Heart right ventricle (tissue), 16 donors: ENCODE measurements at regions not wholly inside any gene's neighbourhood (a gene's known extent, or its start where the extent isn't known, plus 50 kb on each side); places are given as distances from the start of the nearest gene placed in this dataset.
"Not testable (repeated sequence)": the region's sequence is repeated elsewhere in the genome, so short reads cannot be mapped to it uniquely, and the experiment has no call there.

ENCODE experiments used
- ATAC-seq, 8 donors: fragments of 200-7000 bp; cut with Tn5 transposase; one replicate each; pipeline ENCODE4 v1.9.1; 2020; ENCODE audit warnings: mild to moderate bottlenecking in 8 of 8, moderate library complexity in 8 of 8, moderate number of reproducible peaks in 1 of 8
- DNase-seq, 2 donors: peaks; one replicate each; pipeline ENCODE4 v3.0.0-alpha.2; 2020
- H3K27ac ChIP-seq, 10 donors: fragments of 200-600 bp; sonication (generic) in 2 of 10; one replicate each; pipeline versions ENCODE4 v1.5.0 to v1.8.0; 2020 to 2022; ENCODE audit warnings: mild to moderate bottlenecking in 3 of 10
- H3K27me3 ChIP-seq, 7 donors: fragments of 200-600 bp; one replicate each; pipeline ENCODE4 v1.8.0; 2021 to 2022; ENCODE audit warnings: mild to moderate bottlenecking in 2 of 7
- H3K36me3 ChIP-seq, 9 donors: fragments of 200-600 bp; sonication (generic) in 1 of 9; one replicate each; pipeline versions ENCODE4 v1.5.0 to v1.8.0; 2020 to 2022; ENCODE audit warnings: mild to moderate bottlenecking in 2 of 9
- H3K4me1 ChIP-seq, 9 donors: fragments of 200-600 bp; sonication (generic) in 1 of 9; one replicate each; pipeline versions ENCODE4 v1.5.0 to v1.8.0; 2020 to 2022; ENCODE audit warnings: mild to moderate bottlenecking in 4 of 9
- H3K4me3 ChIP-seq, 10 donors: fragments of 200-600 bp; sonication (generic) in 2 of 10; one replicate each; pipeline versions ENCODE4 v1.5.0 to v1.8.0; 2020 to 2022; ENCODE audit warnings: mild to moderate bottlenecking in 7 of 10, moderate library complexity in 2 of 10
- H3K9me3 ChIP-seq, 11 donors: fragments of 200-600 bp in 10 of 11; sonication (generic) in 2 of 11; one replicate each; pipeline versions ENCODE4 v1.5.0 to v1.8.0; 2013 to 2022; ENCODE audit warnings: mild to moderate bottlenecking in 2 of 11, control low read depth in 1 of 11, moderate library complexity in 1 of 11
- CTCF ChIP-seq, 9 donors: fragments of 200-600 bp; sonication (generic) in 2 of 9; IDR thresholded peaks; one replicate each; pipeline versions ENCODE4 v1.5.0 to v1.8.0; 2021 to 2022; ENCODE audit warnings: antibody characterized with exemption in 9 of 9, mild to moderate bottlenecking in 5 of 9, moderate library complexity in 1 of 9
- WGBS, 2 donors: extraction: QIAGEN DNeasy Blood & Tissue Kit; methylation state at CpG; one replicate each; pipeline ENCODE4 v1.1.7; 2013; ENCODE audit warnings: inconsistent platforms in 1 of 2; 5-methylcytosine and 5-hydroxymethylcytosine counted together
- intact Hi-C, 10 donors: fragments of 100-400 bp; cut with DNase I; formaldehyde crosslinking; loops; one replicate each; pipeline versions ENCODE4 v1.11.1 to v1.14.2; 2022
- donor health status: Arrhythmogenic right ventricular cardiomyopathy.
- donor health status: ischemic (EF 13 %, LVEDD 7.1; RV severe dilation, severe dysfunction).
- donor health status: healthy with polysubstance abuse.
- donor health status: DM: no; HTN: yes; CAD: no.
- donor health status: DM: no; HTN: no; CAD: no.
- donor health status: ischemic (EF 25% LVEDD 6.9; RV normal size, moderate dysfunction).
- donor health status: ischemic (EF 25% LVEDD 5.7; RV mildly dilated, moderate dysfunction).
- donor health status: healthy.
- donor health status: DM: yes; HTN: yes; CAD: no.
- donor health status: Ischemic cardiomyopathy.
- donor health status: ischemic (EF 35%, LVEDD 5.7; RV mildly dilated, moderate dysfunction).
- donor health status: nonischemic (EF 11% LVEDD 7.7; RV severe dilation, severe dysfunction).
- donor health status: DM: yes; HTN: yes; CAD: no.
- donor health status: PGD.
- donor health status: ischemic (EF 29% LVEDD 5.4; RV normal size, mild dysfunction).
- donor health status: nonischemic (EF 23%, LVEDD 6.1; RV moderate dilation, normal function).

DNA sequence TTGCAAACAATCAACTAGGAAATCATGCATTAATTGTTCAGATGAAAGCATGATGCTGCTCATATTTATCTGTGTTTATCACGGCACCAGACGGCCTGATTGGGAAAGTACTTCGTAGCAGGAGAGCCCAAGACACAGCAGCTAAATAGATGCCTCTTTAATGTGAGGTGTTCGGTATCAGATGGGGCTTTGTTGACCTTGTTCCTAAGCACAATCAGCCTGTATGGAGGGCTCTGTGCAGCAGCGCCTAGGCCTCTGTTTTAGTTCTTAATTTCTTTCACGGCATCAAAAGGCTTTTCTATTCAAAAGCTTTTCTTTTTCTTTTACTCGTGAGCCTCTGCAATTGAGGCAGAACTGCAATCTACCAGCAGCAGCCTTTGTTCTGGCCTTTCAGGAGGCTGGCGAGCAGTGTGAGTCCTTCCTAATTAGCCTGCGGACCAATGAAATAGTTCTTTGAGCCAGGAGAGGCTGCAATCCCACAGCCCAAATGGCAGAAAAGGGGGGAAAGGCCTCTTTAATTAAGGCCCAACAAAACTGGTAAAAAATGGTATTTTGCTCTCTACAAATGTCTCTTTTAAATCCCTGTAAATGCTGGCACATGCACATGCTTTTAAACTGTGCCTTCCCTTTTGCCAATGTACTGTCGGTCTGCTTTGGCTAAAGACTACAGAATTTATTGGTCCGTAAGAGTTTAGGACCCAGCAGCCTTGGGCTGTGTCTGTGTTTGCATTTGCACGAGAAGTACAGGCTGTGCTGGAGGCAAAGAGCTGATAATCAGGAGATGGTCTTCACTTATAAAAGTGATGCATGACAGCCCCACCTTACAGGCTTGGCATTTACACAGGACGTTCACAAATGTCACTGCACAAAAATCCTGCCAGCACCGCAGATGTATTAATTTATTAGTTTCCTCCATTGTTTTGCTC lies 159.6 kb downstream of the RND3 start:
- no peak for ATAC-seq
- no peak for TF ChIP-seq CTCF (IDR thresholded peaks at IDR 0.05)
- Histone ChIP-seq H3K36me3 (no peaks in the 10 kb centered on the region), H3K27me3 (no peaks in the 10 kb centered on the region), H3K4me1 (no peaks in the 10 kb centered on the region), H3K9me3 (no peaks in the 10 kb centered on the region), H3K27ac (no peak overlapping the region), H3K4me3 (no peak overlapping the region)
- DNase-seq, result no peak
- intact Hi-C loops, result no loop called here
- whole genome bisulfite sequencing, 2 donors, result 80 to 83% methylated on average over 14 of the region's 14 CpGs

DNA sequence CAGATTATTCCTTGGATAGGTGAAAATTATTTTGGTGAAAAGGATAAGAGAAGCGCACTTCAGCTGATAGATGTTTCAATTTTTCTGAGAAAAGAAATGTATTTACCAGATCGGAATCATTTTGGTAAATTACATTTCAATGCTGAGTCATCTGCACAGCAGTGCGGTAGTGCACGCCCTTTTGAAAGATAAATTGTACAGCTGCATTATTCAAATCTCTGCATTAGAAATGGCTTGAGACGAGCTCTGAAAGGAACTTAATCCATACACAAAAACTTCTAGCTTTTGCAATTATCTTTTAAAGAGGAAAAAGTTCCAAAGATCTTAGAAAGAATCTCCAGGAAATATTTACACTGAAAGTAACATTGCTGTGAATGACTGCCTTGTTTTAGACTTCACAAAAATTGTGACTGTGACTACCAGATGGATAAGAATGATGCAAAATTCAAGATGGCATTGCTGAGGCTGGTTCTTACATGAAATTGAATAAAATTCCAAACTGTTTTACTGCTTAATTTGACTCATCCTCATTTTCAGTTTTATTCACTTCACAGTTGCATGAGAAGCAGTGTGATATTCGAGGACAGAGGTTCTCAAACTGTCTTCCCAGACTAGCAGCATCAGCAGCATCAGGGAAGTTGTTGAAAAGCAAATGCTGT lies 161.7 kb downstream of the RND3 start:
- Histone ChIP-seq H3K36me3 (no peaks in the 10 kb centered on the region), H3K4me3 (no peak overlapping the region), H3K9me3 (no peaks in the 10 kb centered on the region), H3K27me3 (no peaks in the 10 kb centered on the region), H3K27ac (no peak overlapping the region), H3K4me1 (no peaks in the 10 kb centered on the region)
- 71 to 83% methylated on average over 6 of the region's 6 CpGs for WGBS, 2 donors
- intact Hi-C loops, result no loop called here
- no peak for TF ChIP-seq CTCF (IDR thresholded peaks at IDR 0.05)
- DNase-seq (no peak), ATAC-seq (no peak)

- H3K4me3 ChIP-seq, H3K27me3 ChIP-seq, H3K36me3 ChIP-seq, H3K4me1 ChIP-seq, H3K9me3 ChIP-seq, DNase-seq, ATAC-seq, H3K27ac ChIP-seq, intact Hi-C loops: not testable (repeated sequence)
Measured at GRCh38 chr2:150323071-150323470, 164.4 kb downstream of the RND3 start.

- Histone ChIP-seq H3K27me3 (no peaks in the 10 kb centered on the region), H3K36me3 (no peaks in the 10 kb centered on the region), H3K27ac (no peak overlapping the region), H3K4me3 (no peak overlapping the region), H3K9me3 (peaks cover 0 to 11% (median 8%) of the 10 kb centered on the region in 11 donors), H3K4me1 (no peaks in the 10 kb centered on the region)
- WGBS, 2 donors, result 85 to 89% methylated on average over 1 of the region's 1 CpG
- DNase-seq, result no peak
- intact Hi-C loops, result no loop called here
- TF ChIP-seq CTCF (IDR thresholded peaks at IDR 0.05), result no peak
- ATAC-seq, result no peak
Measured at GRCh38 chr2:150320608-150321007, 166.9 kb downstream of the RND3 start.
